Ovary (tissue), 7 donors: ENCODE measurements at regions not wholly inside any gene's neighbourhood (a gene's known extent, or its start where the extent isn't known, plus 50 kb on each side); places are given as distances from the start of the nearest gene placed in this dataset.
"Not testable (repeated sequence)": the region's sequence is repeated elsewhere in the genome, so short reads cannot be mapped to it uniquely, and the experiment has no call there.

ENCODE experiments used
- DNase-seq, 5 donors: peaks; one replicate each; pipeline ENCODE4 v3.0.0-alpha.2; 2019 to 2020
- H3K27ac ChIP-seq, 2 donors: fragments of 200-600 bp; one replicate each; pipeline versions ENCODE4 v1.5.1 to v1.8.0; 2019 to 2022
- H3K27me3 ChIP-seq: fragments of 200-600 bp; one replicate; pipeline ENCODE4 v1.8.0; 2022
- H3K36me3 ChIP-seq: fragments of 200-600 bp; sonication (generic); one replicate; pipeline ENCODE4 v1.5.1; 2019
- H3K4me1 ChIP-seq: one replicate; pipeline ENCODE4 v1.8.1; 2013; ENCODE audit warnings: mild to moderate bottlenecking, moderate library complexity; ENCODE audit not compliant: insufficient read depth
- H3K4me3 ChIP-seq: fragments of 200-600 bp; sonication (generic); one replicate; pipeline ENCODE4 v1.5.1; 2017
- H3K9me3 ChIP-seq, 2 donors: fragments of 200-600 bp in 1 of 2; sonication (generic) in 1 of 2; one replicate each; pipeline versions ENCODE4 v1.5.1 to v1.8.1; 2013 to 2019; ENCODE audit warnings: mild to moderate bottlenecking in 1 of 2, moderate library complexity in 1 of 2
- CTCF ChIP-seq, 3 donors: fragments of 450-650 bp in 2 of 3; fragments of 200-600 bp in 1 of 3; IDR thresholded peaks; one replicate each; pipeline versions ENCODE4 v1.5.1 to v1.8.0; 2016 to 2022; ENCODE audit warnings: antibody characterized with exemption in 3 of 3, mild to moderate bottlenecking in 1 of 3
- EP300 ChIP-seq: sonication (generic); formaldehyde crosslinking; IDR thresholded peaks from one replicate; pipeline ENCODE4 v1.6.1; 2017; ENCODE audit warnings: antibody characterized with exemption
- POLR2A ChIP-seq: fragments of 450-650 bp; IDR thresholded peaks from one replicate; pipeline ENCODE4 v1.6.1; 2017; ENCODE audit warnings: antibody characterized with exemption, mild to moderate bottlenecking, moderate library complexity
- WGBS, 3 donors: extraction: QIAGEN DNeasy Blood & Tissue Kit in 1 of 3; methylation state at CpG; one replicate each; pipeline versions ENCODE4 v1.1.5 to v1.1.7; 2013 to 2017; 5-methylcytosine and 5-hydroxymethylcytosine counted together
- intact Hi-C, 4 donors: fragments of 100-400 bp; cut with DNase I; formaldehyde crosslinking; loops; one replicate each; pipeline versions ENCODE4 v1.11.0 to v1.15.1; 2022 to 2023
- donor health status: DM: no; HTN: no; CAD: no; lungs with moderate emphysema.
- donor health status: DM: no; HTN: no; CAD: no.
- donor health status: Bipolar disorder and iron deficiency.
- donor health status: DM: no; HTN: no; CAD: no.
- donor health status: DM: yes; HTN: yes; CAD: no.

GRCh38 chr3:187507266-187507665, 139.1 kb downstream of the RTP4 start:
- WGBS, 3 donors: 53 to 78% (median 71%) methylated on average over 1 of the region's 1 CpG
- Histone ChIP-seq H3K4me3 (no peak overlapping the region), H3K27me3 (no peaks in the 10 kb centered on the region), H3K27ac (no peak overlapping the region), H3K36me3 (no peaks in the 10 kb centered on the region), H3K4me1 (no peaks in the 10 kb centered on the region), H3K9me3 (peaks cover 0 to 2% of the 10 kb centered on the region in 2 donors)
- TF ChIP-seq CTCF (IDR thresholded peaks at IDR 0.05) (no peak), POLR2A (no peak), EP300 (no peak)
- intact Hi-C loops: no loop called here
- DNase-seq: no peak

- H3K4me1 ChIP-seq: peaks cover 3% of the 10 kb centered on the region
- DNase-seq: no peak
- H3K36me3 ChIP-seq: no peaks in the 10 kb centered on the region
- TF ChIP-seq POLR2A (no peak), CTCF (IDR thresholded peaks at IDR 0.05) (no peak), EP300 (no peak)
- no peak overlapping the region for H3K4me3 ChIP-seq
- WGBS, 3 donors: 68 to 75% (median 73%) methylated on average over 3 of the region's 3 CpGs
- H3K9me3 ChIP-seq: no peaks in the 10 kb centered on the region
- intact Hi-C loops: no loop called here
- no peak overlapping the region for H3K27ac ChIP-seq
- H3K27me3 ChIP-seq: no peaks in the 10 kb centered on the region
Observed at GRCh38 chr3:187504435-187504834, 136.2 kb downstream of the RTP4 start.

DNA sequence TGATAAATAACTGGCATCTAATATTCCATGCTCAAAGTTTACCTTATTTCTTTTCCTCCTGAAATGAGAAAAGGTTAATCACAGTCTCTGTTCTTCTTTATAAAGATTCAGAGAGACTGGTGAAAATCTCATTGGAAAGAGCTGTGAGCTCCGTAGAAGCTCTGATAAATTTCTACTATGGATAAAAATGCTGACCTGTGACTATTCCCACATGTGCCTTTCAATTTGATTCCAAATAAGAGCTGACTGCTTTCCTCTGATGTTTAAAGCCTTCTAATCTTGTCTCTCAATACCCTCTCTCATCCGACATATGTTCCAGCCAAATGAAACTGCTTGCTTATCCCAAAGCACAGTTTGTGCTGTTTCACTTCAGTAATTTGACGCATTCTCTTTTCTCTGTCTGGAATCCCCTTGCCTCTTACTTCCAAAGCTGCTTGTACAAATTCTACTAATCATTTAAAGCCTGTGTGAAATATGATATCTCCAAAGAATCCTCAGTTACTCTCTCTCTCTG, 130.1 kb downstream of the RTP4 start:
- Histone ChIP-seq H3K4me1 (peaks cover 7% of the 10 kb centered on the region), H3K27me3 (no peaks in the 10 kb centered on the region), H3K36me3 (no peaks in the 10 kb centered on the region), H3K27ac (no peak overlapping the region), H3K4me3 (no peak overlapping the region), H3K9me3 (no peaks in the 10 kb centered on the region)
- 6 to 14% (median 13%) methylated on average over 3 of the region's 3 CpGs for WGBS, 3 donors
- TF ChIP-seq POLR2A (no peak), EP300 (no peak), CTCF (IDR thresholded peaks at IDR 0.05) (no peak)
- no peak for DNase-seq
- intact Hi-C loops: no loop called here

DNA sequence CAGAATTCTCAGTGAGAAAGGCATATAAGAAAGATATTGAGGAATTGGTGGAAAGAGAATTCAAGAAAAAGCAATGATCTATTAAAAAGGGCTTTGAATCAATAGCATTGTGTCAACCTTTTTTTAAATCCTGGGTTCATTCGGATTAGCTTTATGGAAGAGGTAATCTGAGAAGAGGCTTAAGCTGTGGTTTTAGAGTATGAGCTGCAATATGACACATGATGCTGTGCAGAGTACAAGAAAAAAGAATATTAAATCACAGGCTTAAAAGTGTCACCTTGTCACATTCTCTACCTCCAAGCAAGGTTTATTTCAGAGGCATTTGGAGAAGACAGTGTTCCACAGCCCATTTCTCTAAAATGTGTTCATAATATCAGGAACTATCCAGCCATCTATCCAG, 128.9 kb downstream of the RTP4 start:
- no peaks in the 10 kb centered on the region for H3K36me3 ChIP-seq
- H3K27ac ChIP-seq: no peak overlapping the region
- H3K9me3 ChIP-seq: no peaks in the 10 kb centered on the region
- no peak for DNase-seq
- H3K27me3 ChIP-seq: no peaks in the 10 kb centered on the region
- no peak for TF ChIP-seq EP300
- TF ChIP-seq CTCF (IDR thresholded peaks at IDR 0.05): no peak
- TF ChIP-seq POLR2A: no peak
- peaks cover 7% of the 10 kb centered on the region for H3K4me1 ChIP-seq
- 84 to 94% (median 91%) methylated on average over 1 of the region's 1 CpG for WGBS, 3 donors
- intact Hi-C loops: no loop called here
- no peak overlapping the region for H3K4me3 ChIP-seq

- WGBS, 3 donors: 85 to 92% (median 88%) methylated on average over 3 of the region's 3 CpGs
- H3K27ac ChIP-seq, H3K27me3 ChIP-seq, H3K4me1 ChIP-seq, DNase-seq, intact Hi-C loops, H3K4me3 ChIP-seq, H3K36me3 ChIP-seq, H3K9me3 ChIP-seq: not testable (repeated sequence)
Observed at GRCh38 chr3:187494056-187494455, 125.9 kb downstream of the RTP4 start.
